ENCODE measurements at regions not wholly inside any gene's neighbourhood (a gene's known extent, or its start where the extent isn't known, plus 50 kb on each side); places are given as distances from the start of the nearest gene placed in this dataset.

- TF ChIP-seq SMARCC2 (IDR thresholded peaks at IDR 0.05): no peak
- TF ChIP-seq MAFG (CRISPR knock-in tag; IDR thresholded peaks at IDR 0.05): no peak
- TF ChIP-seq MAZ (IDR thresholded peaks at IDR 0.05; ENCODE audit: borderline replicate concordance, low read depth, low read length): no peak
- no peak for TF ChIP-seq MAZ (CRISPR knock-in tag; IDR thresholded peaks at IDR 0.05; ENCODE audit: low read depth)
- no peak for TF ChIP-seq ELF1 (CRISPR knock-in tag; IDR thresholded peaks at IDR 0.05)
- no peak for TF ChIP-seq TCF7L2 (IDR thresholded peaks at IDR 0.05; ENCODE audit: low read depth, low read length)
- TF ChIP-seq IKZF1 (IDR thresholded peaks at IDR 0.05): no peak
- no peak for TF ChIP-seq ZFP36 (IDR thresholded peaks at IDR 0.05; ENCODE audit: borderline replicate concordance, low read depth, low read length, partially characterized antibody)
Measured at GRCh38 chr6:93685494-93685893, 266.1 kb upstream of the EPHA7 start.

Data from HepG2 (cell line).